IMR-90 (cell line): ENCODE measurements at regions not wholly inside any gene's neighbourhood (a gene's known extent, or its start where the extent isn't known, plus 50 kb on each side); places are given as distances from the start of the nearest gene placed in this dataset.

ENCODE experiments used
- ATAC-seq: fragments of 200-7000 bp; cut with Tn5 transposase; 2 replicates; pipeline ENCODE4 v1.9.1; 2020; ENCODE audit warnings: low read depth, mild to moderate bottlenecking, moderate library complexity
- BruUV-seq: library from RNA; stranded (reverse); fragments of 400-500 nt; replicated peaks from 2 replicates; lab custom pipeline; 2021; lab: Mats Ljungman, UMichigan
- CTCF ChIA-PET: fragments of 300-600 bp; formaldehyde crosslinking; extraction: SDS; loops from one replicate; lab custom pipeline; 2021; ENCODE audit warnings: antibody characterized with exemption; lab: Yijun Ruan, JAX
- POLR2A ChIA-PET: fragments of 300-600 bp; sonication (Branson Sonifier 250); formaldehyde crosslinking; loops from one replicate; lab custom pipeline; 2022; ENCODE audit warnings: antibody characterized with exemption; ENCODE audit not compliant: unreplicated experiment; lab: Charles Lee
- DNase-seq: peaks from one replicate; pipeline ENCODE4 v3.0.0; 2013
- H2AFZ ChIP-seq: replicated peaks from 2 replicates; pipeline ENCODE3; 2013; ENCODE audit warnings: low read length, mild to moderate bottlenecking; ENCODE audit not compliant: poor library complexity
- H2AK5ac ChIP-seq: 2 replicates; pipeline ENCODE4 v1.6.1; 2013; ENCODE audit warnings: low read depth, low read length, inconsistent platforms
- H2AK9ac ChIP-seq: replicated peaks from 2 replicates; pipeline ENCODE3; 2013; ENCODE audit warnings: mild to moderate bottlenecking, low read depth, low read length, moderate library complexity; ENCODE audit not compliant: poor library complexity
- H2BK120ac ChIP-seq: 2 replicates; pipeline ENCODE4 v1.6.1; 2013; ENCODE audit warnings: low read depth, low read length, inconsistent platforms
- H2BK15ac ChIP-seq: 3 replicates; pipeline ENCODE4 v1.6.1; 2013; ENCODE audit warnings: low read depth, low read length, inconsistent platforms
- H2BK20ac ChIP-seq: 2 replicates; pipeline ENCODE4 v1.6.1; 2013; ENCODE audit warnings: low read depth, mild to moderate bottlenecking, inconsistent platforms, low read length, moderate library complexity
- H2BK5ac ChIP-seq: 2 replicates; pipeline ENCODE4 v1.6.1; 2013; ENCODE audit warnings: mild to moderate bottlenecking, low read depth, low read length, inconsistent platforms; ENCODE audit not compliant: poor library complexity, severe bottlenecking
- H3K14ac ChIP-seq: replicated peaks from 2 replicates; pipeline ENCODE4 v1.6.1; 2013; ENCODE audit warnings: low read depth, low read length, inconsistent platforms
- H3K18ac ChIP-seq: 2 replicates; pipeline ENCODE4 v1.6.1; 2013; ENCODE audit warnings: low read depth, low read length, control low read depth
- H3K23ac ChIP-seq: 2 replicates; pipeline ENCODE4 v1.6.1; 2013; ENCODE audit warnings: low read depth, low read length, inconsistent platforms
- H3K27ac ChIP-seq: 2 replicates; pipeline ENCODE4 v1.5.1; 2013; ENCODE audit warnings: mild to moderate bottlenecking, control low read depth, low read length; ENCODE audit not compliant: insufficient read depth
- H3K27me3 ChIP-seq: 2 replicates; pipeline ENCODE4 v1.6.1; 2013; ENCODE audit warnings: low read length; ENCODE audit not compliant: control insufficient read depth, insufficient read depth
- H3K36me3 ChIP-seq: 2 replicates; pipeline ENCODE4 v1.6.1; 2013; ENCODE audit warnings: low read length, mixed read lengths; ENCODE audit not compliant: control insufficient read depth, insufficient read depth
- H3K4ac ChIP-seq: 2 replicates; pipeline ENCODE4 v1.6.1; 2013; ENCODE audit warnings: low read depth, low read length, inconsistent platforms
- H3K4me1 ChIP-seq: 2 replicates; pipeline ENCODE4 v1.6.1; 2013; ENCODE audit warnings: low read length, mixed read lengths; ENCODE audit not compliant: control insufficient read depth, insufficient read depth
- H3K4me2 ChIP-seq: 2 replicates; pipeline ENCODE4 v1.6.1; 2013; ENCODE audit warnings: low read depth, mild to moderate bottlenecking, control low read depth, low read length, moderate library complexity
- H3K4me3 ChIP-seq: 2 replicates; pipeline ENCODE4 v1.5.1; 2013; ENCODE audit warnings: low read depth, mild to moderate bottlenecking, control low read depth, low read length, moderate library complexity; ENCODE audit not compliant: insufficient read depth
- H3K56ac ChIP-seq: 2 replicates; pipeline ENCODE4 v1.6.1; 2013; ENCODE audit warnings: low read length, inconsistent platforms; ENCODE audit not compliant: insufficient read depth; ENCODE audit errors: extremely low read depth
- H3K79me1 ChIP-seq, 2 experiments: 2 replicates each; pipeline ENCODE4 v1.6.1; 2013; ENCODE audit warnings: low read length in 2 of 2, inconsistent platforms in 1 of 2, low read depth in 1 of 2
- H3K9ac ChIP-seq: 2 replicates; pipeline ENCODE4 v1.6.1; 2013; ENCODE audit warnings: low read depth, low read length, control low read depth
- H3K9me1 ChIP-seq: 2 replicates; pipeline ENCODE4 v1.6.1; 2013; ENCODE audit warnings: low read length, inconsistent platforms; ENCODE audit not compliant: insufficient read depth
- H3K9me3 ChIP-seq: 2 replicates; pipeline ENCODE4 v1.6.1; 2013; ENCODE audit warnings: low read length; ENCODE audit not compliant: control insufficient read depth, insufficient read depth
- H4K20me1 ChIP-seq: 2 replicates; pipeline ENCODE4 v1.6.1; 2013; ENCODE audit warnings: low read length, inconsistent platforms; ENCODE audit not compliant: insufficient read depth
- H4K5ac ChIP-seq: 2 replicates; pipeline ENCODE4 v1.6.1; 2013; ENCODE audit warnings: mild to moderate bottlenecking, low read depth, low read length, control low read depth
- H4K8ac ChIP-seq, 2 experiments: 2 replicates each; pipeline ENCODE4 v1.6.1; 2013; ENCODE audit warnings: low read depth in 2 of 2, low read length in 2 of 2, control low read depth in 1 of 2, inconsistent platforms in 1 of 2
- H4K91ac ChIP-seq: 2 replicates; pipeline ENCODE4 v1.6.1; 2013; ENCODE audit warnings: low read depth, low read length, inconsistent platforms; ENCODE audit not compliant: insufficient read depth
- BHLHE40 ChIP-seq: fragments of 150-350 bp; IDR thresholded peaks from 2 replicates; pipeline ENCODE4 v1.6.1; 2016; ENCODE audit warnings: mild to moderate bottlenecking, low read depth, low read length
- CEBPB ChIP-seq: IDR thresholded peaks from 2 replicates; pipeline ENCODE4 v1.6.1; 2012; ENCODE audit warnings: low read depth, low read length, improper control_type of control experiment
- CHD1 ChIP-seq: IDR thresholded peaks from 2 replicates; pipeline ENCODE4 v1.6.1; 2012; ENCODE audit warnings: low read depth, low read length, improper control_type of control experiment
- FOS ChIP-seq: fragments of 150-350 bp; IDR thresholded peaks from 2 replicates; pipeline ENCODE4 v1.6.1; 2016; ENCODE audit warnings: low read depth, low read length
- MAFK ChIP-seq: IDR thresholded peaks from 2 replicates; pipeline ENCODE4 v1.6.1; 2012; ENCODE audit warnings: low read depth, low read length, improper control_type of control experiment
- MAZ ChIP-seq: IDR thresholded peaks from 2 replicates; pipeline ENCODE4 v1.6.1; 2012; ENCODE audit warnings: low read depth, mild to moderate bottlenecking, low read length, improper control_type of control experiment, moderate library complexity, borderline replicate concordance
- MXI1 ChIP-seq: IDR thresholded peaks from 2 replicates; pipeline ENCODE4 v1.6.1; 2012; ENCODE audit warnings: low read depth, mild to moderate bottlenecking, low read length, moderate library complexity, borderline replicate concordance
- NFE2L2 ChIP-seq: fragments of 150-350 bp; IDR thresholded peaks from 2 replicates; pipeline ENCODE4 v1.6.1; 2016; ENCODE audit warnings: low read depth, mild to moderate bottlenecking, low read length
- POLR2A ChIP-seq: IDR thresholded peaks from 2 replicates; pipeline ENCODE4 v1.6.1; 2012; ENCODE audit warnings: mild to moderate bottlenecking, low read depth, low read length
- RAD21 ChIP-seq: IDR thresholded peaks from 2 replicates; pipeline ENCODE4 v1.6.1; 2012; ENCODE audit warnings: low read length, improper control_type of control experiment
- RCOR1 ChIP-seq: IDR thresholded peaks from 2 replicates; pipeline ENCODE4 v1.6.1; 2012; ENCODE audit warnings: mild to moderate bottlenecking, low read length, improper control_type of control experiment; ENCODE audit not compliant: insufficient replicate concordance
- SMC3 ChIP-seq: fragments of 150-350 bp; IDR thresholded peaks from 2 replicates; pipeline ENCODE4 v1.6.1; 2016; ENCODE audit warnings: low read depth, mild to moderate bottlenecking, antibody characterized with exemption, low read length, moderate library complexity
- USF2 ChIP-seq: fragments of 150-350 bp; IDR thresholded peaks from 2 replicates; pipeline ENCODE4 v1.6.1; 2017; ENCODE audit warnings: mild to moderate bottlenecking, antibody characterized with exemption, low read length, low read depth
- WGBS, 2 experiments: methylation state at CpG; one replicate each; pipeline versions ENCODE4 v1.1.5 to v1.1.7; 2013; ENCODE audit warnings: missing lambda C conversion rate in 2 of 2; ENCODE audit not compliant: insufficient read length in 1 of 2; ENCODE audit errors: extremely low coverage in 2 of 2; 5-methylcytosine and 5-hydroxymethylcytosine counted together
- dilution Hi-C: fragments of 300-500 bp; cut with HindIII; formaldehyde crosslinking; loops from one replicate; pipeline ENCODE4 v1.14.3; 2018; ENCODE audit warnings: low sequenced_read_pairs; ENCODE audit not compliant: unreplicated experiment
- in situ Hi-C: fragments of 300-500 bp; cut with MboI; formaldehyde crosslinking; loops from 3 replicates; pipeline ENCODE4 v1.14.3; 2019; ENCODE audit warnings: low sequenced_read_pairs, inconsistent platforms, mixed read lengths
- intact Hi-C: fragments of 100-400 bp; cut with micrococcal nuclease; formaldehyde crosslinking; loops from 2 replicates; pipeline ENCODE4 v1.10.0; 2022
- TF ChIP-seq, protein P1 (sequence below): conservative IDR thresholded peaks from 2 replicates; pipeline ENCODE4 v1.5.1; 2012; ENCODE audit warnings: mild to moderate bottlenecking, low read depth, low read length, improper control_type of control experiment
- TF ChIP-seq, protein P2 (sequence below): fragments of 150-350 bp; IDR thresholded peaks from 2 replicates; pipeline ENCODE4 v1.6.1; 2016; ENCODE audit warnings: low read depth, mild to moderate bottlenecking, low read length, moderate library complexity, borderline replicate concordance

- Histone ChIP-seq H3K9me3 (no peaks in the 10 kb centered on the region), H2AFZ (no peak overlapping the region), H3K27me3 (no peaks in the 10 kb centered on the region), H4K8ac (peak overlapping the region; percentile 24 to 86; a peak in 3 of 4 replicates), H3K56ac (no peak overlapping the region), H2BK5ac (peak overlapping the region; percentile 73), H4K5ac (peak overlapping the region; percentile 78; the same call in 1 of the 2 replicates), H2AK9ac (no peak overlapping the region), H3K27ac (no peak overlapping the region), H2AK5ac (peak overlapping the region; percentile 91; the same call in 1 of the 2 replicates), H3K14ac (peak overlapping the region; percentile 78), H3K4me3 (no peak overlapping the region), H3K79me1 (peaks cover 22 to 31% of the 10 kb centered on the region in 2 experiments), H3K23ac (no peak overlapping the region; the same call in 1 of the 2 replicates), H3K4ac (peak overlapping the region; percentile 88), H3K9ac (no peak overlapping the region), H3K9me1 (peaks cover 2% of the 10 kb centered on the region; the same call in 1 of the 2 replicates), H3K4me2 (no peak overlapping the region; the same call in 1 of the 2 replicates), H3K36me3 (no peaks in the 10 kb centered on the region; the same call in 1 of the 2 replicates), H4K91ac (peak overlapping the region; percentile 80; the same call in 1 of the 2 replicates), H4K20me1 (no peaks in the 10 kb centered on the region), H2BK120ac (peak overlapping the region; percentile 85; the same call in 1 of the 2 replicates), H3K18ac (peak overlapping the region; percentile 84; the same call in 1 of the 2 replicates), H2BK15ac (peak overlapping the region; percentile 76; the same call in 2 of the 3 replicates), H2BK20ac (peak overlapping the region; percentile 89), H3K4me1 (peaks cover 6% of the 10 kb centered on the region)
- ATAC-seq (no peak), DNase-seq (peak; percentile 15)
- dilution Hi-C loops = no loop called here
- in situ Hi-C loops = no loop called here
- ChIA-PET CTCF (no interaction called here), POLR2A (interaction anchor here (0.6 to 1.8 kb wide), 3 partner anchors 19 to 903 kb away, joined by 3 to 7 read pairs (median 5); no protein-coding TSS in a partner anchor)
- intact Hi-C loops = no loop called here
- WGBS, 2 experiments = no CpG with 5 or more reads among the region's 6 CpGs
- BruUV-seq = no TSS peak
- TF ChIP-seq CEBPB = no peak
- no peak for TF ChIP-seq NFE2L2
- TF ChIP-seq, protein P1, sequence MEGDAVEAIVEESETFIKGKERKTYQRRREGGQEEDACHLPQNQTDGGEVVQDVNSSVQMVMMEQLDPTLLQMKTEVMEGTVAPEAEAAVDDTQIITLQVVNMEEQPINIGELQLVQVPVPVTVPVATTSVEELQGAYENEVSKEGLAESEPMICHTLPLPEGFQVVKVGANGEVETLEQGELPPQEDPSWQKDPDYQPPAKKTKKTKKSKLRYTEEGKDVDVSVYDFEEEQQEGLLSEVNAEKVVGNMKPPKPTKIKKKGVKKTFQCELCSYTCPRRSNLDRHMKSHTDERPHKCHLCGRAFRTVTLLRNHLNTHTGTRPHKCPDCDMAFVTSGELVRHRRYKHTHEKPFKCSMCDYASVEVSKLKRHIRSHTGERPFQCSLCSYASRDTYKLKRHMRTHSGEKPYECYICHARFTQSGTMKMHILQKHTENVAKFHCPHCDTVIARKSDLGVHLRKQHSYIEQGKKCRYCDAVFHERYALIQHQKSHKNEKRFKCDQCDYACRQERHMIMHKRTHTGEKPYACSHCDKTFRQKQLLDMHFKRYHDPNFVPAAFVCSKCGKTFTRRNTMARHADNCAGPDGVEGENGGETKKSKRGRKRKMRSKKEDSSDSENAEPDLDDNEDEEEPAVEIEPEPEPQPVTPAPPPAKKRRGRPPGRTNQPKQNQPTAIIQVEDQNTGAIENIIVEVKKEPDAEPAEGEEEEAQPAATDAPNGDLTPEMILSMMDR = no peak
- TF ChIP-seq MAZ = no peak
- TF ChIP-seq MAFK = no peak
- no peak for TF ChIP-seq CHD1
- no peak for TF ChIP-seq MXI1
- no peak for TF ChIP-seq FOS
- no peak for TF ChIP-seq RCOR1
- TF ChIP-seq RAD21 = no peak
- no peak for TF ChIP-seq SMC3
- no peak for TF ChIP-seq BHLHE40
- TF ChIP-seq, protein P2, sequence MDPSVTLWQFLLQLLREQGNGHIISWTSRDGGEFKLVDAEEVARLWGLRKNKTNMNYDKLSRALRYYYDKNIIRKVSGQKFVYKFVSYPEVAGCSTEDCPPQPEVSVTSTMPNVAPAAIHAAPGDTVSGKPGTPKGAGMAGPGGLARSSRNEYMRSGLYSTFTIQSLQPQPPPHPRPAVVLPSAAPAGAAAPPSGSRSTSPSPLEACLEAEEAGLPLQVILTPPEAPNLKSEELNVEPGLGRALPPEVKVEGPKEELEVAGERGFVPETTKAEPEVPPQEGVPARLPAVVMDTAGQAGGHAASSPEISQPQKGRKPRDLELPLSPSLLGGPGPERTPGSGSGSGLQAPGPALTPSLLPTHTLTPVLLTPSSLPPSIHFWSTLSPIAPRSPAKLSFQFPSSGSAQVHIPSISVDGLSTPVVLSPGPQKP = no peak
- TF ChIP-seq POLR2A = no peak
- TF ChIP-seq USF2 = no peak
Observed at GRCh38 chr13:107277911-107278310, 710.0 kb upstream of the ARGLU1 start.
